Activated CD4-positive, alpha-beta T cell treated with anti-CD3 and anti-CD28 coated beads, Interleukin-2, Interleukin-6, amounts not matched to agents 100 ng/mL and 50 ng/mL, durations not matched to agents 16 hours and 8 hours (primary cell): ENCODE measurements at regions not wholly inside any gene's neighbourhood (a gene's known extent, or its start where the extent isn't known, plus 50 kb on each side); places are given as distances from the start of the nearest gene placed in this dataset.
"Not testable (repeated sequence)": the region's sequence is repeated elsewhere in the genome, so short reads cannot be mapped to it uniquely, and the experiment has no call there.

ENCODE experiments used
- DNase-seq: peaks from one replicate; pipeline ENCODE4 v3.0.0-alpha.2; 2020

DNA sequence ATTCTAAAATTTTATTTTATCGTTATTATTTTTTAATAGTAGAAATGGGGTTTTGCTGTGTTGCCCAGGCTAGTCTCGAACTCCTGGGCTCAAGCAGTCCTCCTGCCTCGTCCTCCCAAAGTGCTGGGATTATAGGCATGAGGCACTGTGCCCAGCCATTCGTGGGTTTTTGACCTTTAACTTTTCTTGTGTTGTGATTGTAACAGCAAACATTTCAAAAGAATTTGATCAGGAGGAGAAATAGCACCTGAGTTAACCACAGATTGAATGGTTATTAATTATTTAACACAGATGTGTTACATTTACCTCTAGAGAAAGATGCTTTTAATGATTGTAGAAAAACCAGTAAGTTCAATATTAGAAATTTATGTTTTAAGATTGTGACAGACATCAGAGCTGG, 132.0 kb downstream of the HAUS1 start:
- DNase-seq, result no peak

DNA sequence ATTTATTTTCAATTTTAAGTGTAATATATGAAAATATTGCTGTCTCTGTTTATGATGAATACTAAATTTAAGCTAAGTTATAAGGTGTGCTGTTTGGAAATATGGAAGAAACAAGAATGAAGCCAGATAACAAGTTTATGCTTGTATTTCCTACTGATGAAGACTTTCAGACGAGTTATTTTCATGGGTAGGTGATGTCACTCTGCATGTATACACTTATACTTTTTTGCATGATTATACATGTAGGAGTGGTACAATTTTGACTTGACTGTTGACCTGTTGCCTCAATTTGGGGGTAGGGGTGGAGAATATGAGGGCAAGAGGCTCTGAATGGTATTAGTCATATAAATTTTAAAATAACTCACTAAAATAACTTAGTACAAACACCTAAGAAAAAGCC, 133.7 kb downstream of the HAUS1 start:
- no peak for DNase-seq

DNA sequence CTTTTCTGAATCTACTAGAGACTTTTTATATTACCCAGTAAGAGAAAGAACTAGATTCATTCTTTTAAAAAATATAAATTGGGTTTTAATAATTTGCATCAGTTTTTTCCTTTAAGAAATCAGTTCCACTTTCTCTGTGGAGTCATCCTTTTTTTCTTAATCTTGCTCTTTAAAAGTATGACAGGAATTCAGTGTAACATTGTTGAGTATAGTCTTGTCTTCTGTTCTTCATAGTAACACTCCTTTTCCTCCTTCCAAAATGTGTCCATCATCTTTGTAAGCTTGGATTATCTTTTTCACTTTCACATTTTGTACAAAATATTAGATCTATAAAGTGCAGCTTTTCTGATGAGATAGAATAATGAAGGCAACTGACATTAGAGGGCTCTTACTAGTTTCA, 135.4 kb downstream of the HAUS1 start:
- no peak for DNase-seq

DNA sequence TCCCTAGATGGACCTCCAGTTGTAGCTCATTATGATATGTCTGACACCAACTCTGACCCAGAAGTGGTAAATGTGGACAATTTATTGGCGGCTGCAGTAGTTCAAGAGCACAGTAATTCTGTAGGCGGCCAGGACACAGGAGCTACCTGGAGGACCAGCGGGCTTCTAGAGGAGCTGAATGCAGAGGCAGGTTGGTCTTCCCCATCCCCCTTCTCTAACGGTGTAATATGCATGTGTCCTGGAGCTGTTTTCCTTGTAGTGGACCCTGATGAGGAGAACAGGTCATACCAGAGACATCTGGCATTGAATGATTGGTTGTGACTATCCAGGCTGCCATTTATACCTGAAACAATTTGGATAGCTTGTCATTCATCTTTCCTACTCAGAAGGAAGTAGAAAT, 135.8 kb downstream of the HAUS1 start:
- DNase-seq, result no peak

DNA sequence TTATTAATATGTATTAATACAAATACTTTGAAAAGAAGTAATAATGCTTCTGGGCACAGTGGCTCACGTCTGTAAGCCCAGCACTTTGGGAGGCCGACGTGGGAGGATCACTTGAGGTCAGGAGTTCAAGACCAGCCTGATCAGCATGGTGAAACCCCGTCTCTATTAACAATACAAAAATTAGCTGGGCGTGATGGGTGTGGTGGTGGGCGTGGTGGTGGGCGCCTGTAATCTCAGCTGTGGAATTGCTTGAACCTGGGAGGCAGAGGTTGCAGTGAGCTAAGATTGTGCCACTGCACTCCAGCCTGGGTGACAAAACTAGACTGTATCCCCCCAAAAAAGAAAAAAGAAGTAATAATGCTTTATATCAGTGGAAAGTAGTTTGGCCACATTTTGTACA, 137.2 kb downstream of the HAUS1 start:
- not testable (repeated sequence) for DNase-seq

DNA sequence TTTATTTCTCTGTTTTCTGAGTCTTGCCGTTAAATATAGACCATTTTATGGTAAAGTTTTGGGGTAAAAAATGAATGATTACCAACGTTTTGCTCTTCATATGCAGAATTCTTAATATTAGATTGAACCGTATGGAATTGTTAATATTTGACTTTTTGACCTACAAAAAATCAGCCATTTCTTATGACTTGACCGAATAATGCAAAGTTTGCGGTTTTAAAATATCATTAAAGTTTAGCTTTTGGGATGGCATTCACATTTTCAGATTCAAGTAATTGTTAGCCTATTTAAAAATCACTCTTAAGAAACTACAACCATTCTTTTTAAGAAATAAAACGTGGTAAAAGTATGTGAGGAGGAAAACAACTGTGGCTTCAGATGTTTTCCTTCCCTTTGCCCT, 138.0 kb downstream of the HAUS1 start:
- no peak for DNase-seq

DNA sequence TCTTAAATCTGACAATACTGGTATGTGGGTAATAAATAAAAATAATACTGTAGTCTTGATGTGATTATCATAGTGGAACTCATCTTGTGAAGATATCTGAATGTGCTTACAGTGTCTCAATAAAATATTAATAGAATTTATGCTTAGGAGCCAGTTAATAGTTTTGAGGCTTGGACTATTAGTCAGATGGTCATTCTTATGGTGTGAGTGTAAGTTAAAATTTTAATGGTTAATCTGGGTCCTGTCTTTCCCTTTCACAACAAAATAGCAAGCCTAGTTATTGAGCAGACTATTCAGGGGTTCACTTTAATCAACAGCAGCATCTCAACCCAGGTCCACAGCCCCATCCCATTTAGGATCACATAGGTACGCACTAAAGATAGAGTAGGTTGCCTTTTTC, 138.9 kb downstream of the HAUS1 start:
- DNase-seq, result no peak

DNA sequence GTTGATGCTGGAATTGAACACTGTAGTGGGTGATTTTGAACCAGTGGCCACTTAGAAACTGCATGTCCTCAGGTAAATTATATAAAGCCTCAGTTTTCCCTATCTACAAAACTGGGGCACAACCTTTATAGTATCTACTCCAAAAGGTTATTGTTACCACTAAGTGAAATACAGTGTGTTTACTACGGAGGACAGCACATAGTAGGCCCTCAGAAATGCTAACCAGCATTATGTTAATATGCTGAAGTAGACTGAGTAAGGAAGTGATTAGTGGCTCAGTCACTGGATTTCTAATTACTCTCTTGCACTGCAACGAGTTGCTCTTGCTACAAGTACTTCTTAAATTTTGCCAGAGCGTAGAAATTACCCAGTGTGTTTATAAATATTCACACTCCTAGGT, 139.5 kb downstream of the HAUS1 start:
- no peak for DNase-seq

DNA sequence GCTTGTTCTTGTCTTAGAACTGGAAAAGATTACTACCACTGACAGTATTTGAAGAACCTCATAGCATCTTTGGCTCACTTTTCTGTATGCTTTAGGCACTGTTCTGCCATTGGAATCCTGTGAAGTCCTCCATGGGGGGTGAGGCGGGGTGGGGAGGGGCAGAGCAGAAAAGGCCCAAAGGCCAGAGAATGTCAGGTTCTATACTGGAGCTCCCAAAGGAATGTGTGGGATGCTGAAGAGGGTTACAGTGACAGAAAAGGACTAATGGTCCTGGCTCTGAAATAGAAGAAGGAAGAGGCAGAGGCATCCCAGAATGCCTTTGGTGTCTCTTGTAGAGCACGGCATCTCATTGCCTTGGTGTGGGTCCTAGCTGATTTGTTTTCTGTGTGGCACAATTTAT, 141.9 kb downstream of the HAUS1 start:
- no peak for DNase-seq

DNA sequence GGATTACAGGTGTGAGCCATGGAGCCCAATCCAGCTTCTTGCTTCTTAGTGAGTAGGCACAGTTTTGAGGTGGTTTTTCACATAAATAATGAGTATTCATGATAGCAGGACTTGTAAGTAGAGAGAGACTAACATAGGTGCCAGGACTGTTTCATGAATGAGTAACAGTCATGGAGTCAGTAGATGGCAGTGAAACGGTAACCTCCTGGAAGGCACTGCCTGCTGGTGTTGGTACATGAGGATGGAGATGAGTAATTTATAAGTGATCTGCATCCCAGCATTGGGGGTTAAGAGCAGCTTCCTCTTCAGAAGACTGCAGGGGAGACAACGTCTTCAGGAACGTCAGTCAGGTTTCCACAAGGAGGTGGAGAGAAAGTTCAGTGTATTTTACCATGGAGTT, 143.8 kb downstream of the HAUS1 start:
- no peak for DNase-seq

DNA sequence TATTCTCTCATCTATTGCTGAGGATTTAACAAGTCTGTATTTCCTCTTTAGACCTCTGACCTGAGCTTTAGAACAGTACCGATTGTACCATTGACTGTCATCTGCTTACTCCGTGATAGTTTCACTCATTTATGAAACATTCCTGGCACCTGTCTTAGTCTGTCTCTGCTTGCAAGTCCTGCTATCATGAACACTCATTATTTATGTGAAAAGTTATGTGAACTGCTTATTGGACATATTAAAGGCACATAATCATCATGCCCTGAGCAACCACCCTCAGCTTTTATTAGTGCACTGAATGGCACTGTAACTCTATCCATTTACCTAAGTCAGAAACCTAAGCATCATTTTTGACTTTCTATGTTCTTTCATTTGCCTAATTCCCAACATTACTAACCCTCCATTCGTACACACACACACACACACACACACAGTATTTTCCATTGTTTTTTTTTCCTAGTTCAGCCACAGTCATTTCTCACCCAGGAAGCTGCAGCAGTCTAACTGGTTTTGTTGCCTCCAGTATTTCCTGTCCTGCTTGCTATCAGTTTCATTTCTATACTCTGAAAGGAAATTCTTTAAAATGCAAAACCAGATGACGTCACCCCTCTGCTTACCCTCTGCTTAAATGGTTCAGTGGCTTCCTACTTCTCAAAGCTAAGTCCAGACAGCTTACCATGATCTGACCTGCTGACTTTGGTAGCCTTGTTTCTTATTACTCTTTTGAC, 146.1 kb downstream of the HAUS1 start:
- peak; percentile 86 for DNase-seq

DNA sequence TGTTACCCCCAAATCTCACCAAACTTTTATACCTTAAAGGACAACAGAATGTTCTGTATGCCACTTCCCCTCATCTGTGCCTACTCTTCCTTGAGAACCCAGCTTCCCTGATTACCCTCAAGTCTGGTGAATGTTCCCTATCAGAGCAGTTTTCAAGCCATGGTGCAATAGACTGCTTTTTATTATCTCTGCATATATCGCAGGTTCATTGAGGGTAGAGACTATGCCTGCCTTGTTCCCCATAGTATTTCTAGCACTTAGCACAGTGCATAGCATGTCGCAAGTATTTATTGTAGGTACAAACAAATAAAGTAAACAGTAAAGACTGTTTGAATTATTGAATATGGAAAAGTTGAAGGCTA, 146.6 kb downstream of the HAUS1 start:
- DNase-seq, result no peak

DNA sequence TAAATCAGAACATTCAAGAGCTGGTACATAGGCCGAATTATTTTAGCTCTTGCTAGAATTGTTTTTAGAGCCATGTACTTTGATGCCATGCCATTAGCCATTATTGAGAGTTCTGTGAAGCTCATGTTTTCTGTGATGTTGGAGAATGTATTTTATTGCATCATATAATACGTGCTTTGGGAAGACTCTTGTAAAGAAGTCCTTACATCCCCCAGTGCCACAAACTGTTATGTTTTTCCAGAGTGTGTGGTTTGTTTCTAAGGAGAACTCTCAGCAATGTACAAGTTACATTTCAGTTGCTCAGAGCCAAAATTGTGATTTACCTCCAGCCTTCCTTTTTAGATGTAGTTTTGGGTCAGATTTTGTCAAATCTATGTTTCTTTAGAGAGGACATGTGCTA, 148.6 kb downstream of the HAUS1 start:
- no peak for DNase-seq

DNA sequence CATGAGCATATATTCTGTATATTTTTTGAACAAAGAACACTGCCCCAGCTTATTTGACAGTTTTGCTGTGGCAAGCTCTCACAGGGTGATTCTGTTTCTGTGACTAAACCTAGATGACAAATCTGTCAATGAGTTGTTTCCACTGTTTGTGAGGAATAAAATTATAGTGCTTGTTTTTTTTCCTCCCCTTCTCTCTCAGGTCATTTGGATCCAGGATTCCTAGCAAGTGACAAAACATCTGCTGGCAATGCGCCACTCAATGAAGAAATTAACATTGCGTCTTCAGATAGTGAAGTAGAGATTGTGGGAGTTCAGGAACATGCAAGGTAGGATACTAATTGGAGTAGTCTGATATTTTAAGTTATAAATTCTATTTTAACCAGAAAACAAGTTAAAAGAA, 149.3 kb downstream of the HAUS1 start:
- DNase-seq, result no peak

DNA sequence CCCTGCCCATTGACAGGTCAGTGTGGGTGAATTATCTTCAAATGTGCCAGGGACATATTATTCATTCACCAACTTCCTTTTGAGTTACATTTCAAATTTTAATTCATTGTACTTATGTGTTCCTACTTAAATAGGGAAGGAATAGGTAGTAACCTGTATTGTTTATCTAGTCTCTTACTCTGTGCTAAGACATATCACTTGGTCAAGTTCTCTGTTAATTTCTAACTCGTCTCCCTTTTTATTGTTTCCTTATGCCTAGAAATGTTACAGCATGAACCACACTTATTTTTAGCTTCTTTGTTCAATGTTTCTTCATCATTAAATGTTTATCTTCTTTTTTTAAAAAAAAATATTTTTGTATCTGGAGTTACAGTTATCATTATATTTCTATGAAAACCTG, 151.9 kb downstream of the HAUS1 start:
- no peak for DNase-seq

DNA sequence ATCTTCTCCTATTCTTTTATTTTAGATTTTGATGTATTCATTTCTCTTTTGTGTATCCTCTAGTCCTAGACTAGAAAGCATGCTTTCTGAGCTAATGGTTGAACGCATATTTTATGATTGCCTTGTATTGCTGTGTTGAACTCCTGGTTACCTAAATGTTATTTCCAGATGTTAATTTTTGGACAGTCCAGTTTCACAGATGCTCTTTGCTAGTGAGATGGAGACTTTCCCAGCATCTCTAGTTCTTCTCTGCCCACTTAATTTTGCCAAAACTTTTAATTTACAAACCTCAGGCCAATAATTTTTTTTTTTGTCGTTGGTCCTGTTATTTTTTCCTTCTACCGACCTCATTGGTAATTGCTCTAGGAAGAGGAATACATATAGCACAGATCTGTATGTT, 153.2 kb downstream of the HAUS1 start:
- no peak for DNase-seq

DNA sequence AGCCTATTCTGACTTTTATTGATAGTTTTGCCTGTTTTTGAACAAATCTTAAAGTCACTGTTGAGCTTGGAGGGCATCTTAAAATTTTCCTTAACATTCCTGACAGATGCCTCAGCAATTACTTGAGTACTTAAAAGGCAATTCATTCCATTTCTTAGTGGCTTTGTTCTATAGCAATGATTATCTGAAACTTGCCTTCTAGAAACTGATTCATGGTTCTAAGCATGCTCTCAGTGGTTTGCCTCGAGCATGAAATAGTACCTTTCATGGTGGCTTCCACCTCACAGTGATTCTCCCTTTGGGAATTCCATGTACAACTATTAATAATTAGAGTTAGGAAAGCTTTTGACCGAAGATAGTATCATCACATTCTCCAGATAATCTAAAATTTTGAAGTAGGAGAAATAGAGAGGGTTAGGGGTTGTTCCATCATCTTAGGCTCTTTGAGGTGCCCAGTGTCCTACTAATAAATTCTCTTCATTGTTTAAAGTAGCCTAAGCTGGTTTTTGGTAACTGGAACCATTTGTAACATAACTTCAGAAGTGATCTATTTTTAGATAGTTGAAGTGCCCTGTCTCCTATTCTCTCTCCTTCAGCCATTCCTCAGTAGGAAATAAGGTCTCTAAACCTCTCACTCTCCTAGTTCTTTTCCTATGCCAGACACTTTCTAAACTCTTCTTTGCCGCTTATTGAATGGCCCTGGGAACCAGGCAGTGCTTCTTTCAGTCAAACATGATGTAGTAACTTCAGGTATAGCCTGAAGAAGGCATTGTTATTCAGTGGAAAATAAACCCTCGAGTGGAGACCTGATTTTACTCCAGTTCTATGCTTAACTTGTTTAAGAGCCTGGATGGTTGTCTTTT, 156.1 kb downstream of the HAUS1 start:
- DNase-seq, result no peak

DNA sequence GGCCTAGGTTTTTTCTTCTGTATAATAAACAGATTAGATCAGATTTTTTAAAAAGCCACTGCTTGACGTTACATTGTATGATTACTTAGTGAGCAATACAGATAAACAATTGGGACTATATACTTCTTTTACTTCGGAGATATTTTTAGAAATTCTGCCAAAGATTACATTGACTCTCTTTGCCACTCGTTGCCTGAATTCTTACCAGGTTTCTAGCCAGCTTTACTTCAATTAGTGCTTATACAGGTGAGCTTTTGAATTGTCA, 156.6 kb downstream of the HAUS1 start:
- no peak for DNase-seq

DNA sequence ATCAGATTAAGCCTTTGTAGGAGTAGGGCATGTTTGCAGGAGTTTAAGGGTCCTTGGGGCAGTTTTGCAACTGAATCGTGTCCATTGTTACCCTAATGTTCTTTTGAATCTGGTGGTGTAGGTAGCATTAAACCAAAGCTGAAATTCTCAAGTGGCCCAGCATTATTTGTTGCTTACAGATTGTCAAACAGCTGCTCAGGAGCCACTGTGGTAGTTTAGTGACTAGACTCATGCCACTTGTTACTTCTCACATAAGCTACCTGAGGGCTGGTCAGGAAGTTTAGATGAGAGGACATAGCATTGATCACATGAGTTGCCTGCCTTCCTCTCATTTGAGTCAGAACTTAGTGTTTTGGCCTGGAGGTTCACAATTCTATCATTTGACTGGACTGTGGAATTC, 157.6 kb downstream of the HAUS1 start:
- no peak for DNase-seq

DNA sequence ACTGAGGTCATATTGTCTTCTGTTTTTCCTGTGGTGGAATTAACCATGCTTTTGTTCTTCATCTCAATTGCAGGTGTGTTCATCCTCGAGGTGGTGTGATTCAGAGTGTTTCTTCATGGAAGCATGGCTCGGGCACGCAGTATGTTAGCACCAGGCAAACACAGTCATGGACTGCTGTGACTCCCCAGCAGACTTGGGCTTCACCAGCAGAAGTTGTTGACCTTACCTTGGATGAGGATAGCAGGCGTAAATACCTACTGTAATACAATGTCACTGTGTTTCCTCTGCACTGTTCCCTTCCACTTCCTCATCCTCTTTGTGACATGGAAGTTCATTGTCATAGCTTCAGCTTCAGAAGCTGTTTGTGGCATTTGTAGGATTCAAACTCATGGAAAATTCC, 158.7 kb downstream of the HAUS1 start:
- no peak for DNase-seq

DNA sequence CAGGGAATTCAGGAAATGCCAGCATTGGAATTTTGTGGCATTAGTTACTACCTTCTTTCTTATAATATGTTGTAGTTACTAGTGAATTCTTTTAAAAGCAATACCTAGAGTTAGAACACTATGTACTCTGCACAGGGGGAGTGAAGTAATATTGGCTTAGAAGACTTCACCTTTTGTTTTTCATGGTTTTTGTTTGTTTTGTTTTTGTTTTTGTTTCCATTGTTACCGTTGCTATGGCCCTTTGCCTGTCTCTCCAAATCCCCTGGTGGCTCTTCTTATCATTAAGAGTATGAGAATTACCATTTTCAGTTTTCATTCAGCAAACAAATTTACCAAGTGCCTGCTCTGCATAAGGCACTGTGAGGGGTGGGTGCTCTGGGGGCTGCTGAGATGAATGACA, 160.1 kb downstream of the HAUS1 start:
- peak; percentile 23 for DNase-seq

DNA sequence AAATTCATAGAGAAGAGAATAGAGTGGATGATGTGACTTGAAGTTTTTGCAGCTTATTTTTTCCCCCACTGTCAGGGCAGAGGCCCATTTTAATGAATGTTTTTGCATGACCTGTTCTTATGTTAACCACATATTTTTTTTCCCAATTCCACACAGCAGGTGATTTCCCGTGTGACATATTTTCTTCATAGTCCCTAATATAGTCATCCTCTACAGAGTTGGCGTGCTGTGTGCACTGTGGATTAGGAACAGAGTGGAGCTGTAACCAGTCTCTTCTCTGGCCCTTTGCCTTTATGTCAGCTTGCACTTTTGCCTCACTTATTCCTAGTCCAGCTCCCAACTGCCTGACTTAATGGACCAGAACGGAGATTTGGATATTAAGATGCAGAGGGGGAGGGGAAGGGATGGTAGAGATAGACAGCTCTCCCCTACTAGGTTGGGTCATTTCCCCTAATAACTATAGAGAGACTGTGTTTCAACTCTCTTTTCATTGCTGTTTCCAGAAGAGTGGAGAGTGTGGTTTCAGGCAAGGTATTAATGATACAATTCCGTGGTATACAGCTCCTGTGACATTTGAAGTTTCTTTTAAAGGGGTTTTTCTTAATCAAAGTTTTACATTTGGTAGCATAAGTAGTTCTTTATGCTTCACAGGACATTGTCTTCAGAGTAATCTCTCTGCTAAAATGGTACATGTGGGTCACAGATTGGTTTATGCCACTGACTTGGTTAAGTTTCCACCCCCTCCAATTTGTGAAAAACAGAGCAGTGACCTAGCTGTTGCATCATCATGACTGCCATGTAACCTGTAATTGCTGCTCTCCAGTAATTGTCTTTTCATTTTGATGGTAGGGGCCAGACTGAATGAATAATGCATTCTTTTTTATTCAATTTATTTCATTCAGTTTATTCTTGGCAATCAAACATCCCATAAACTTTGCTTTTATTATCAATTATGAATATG, 161.3 kb downstream of the HAUS1 start:
- DNase-seq, result peak; percentile 30

DNA sequence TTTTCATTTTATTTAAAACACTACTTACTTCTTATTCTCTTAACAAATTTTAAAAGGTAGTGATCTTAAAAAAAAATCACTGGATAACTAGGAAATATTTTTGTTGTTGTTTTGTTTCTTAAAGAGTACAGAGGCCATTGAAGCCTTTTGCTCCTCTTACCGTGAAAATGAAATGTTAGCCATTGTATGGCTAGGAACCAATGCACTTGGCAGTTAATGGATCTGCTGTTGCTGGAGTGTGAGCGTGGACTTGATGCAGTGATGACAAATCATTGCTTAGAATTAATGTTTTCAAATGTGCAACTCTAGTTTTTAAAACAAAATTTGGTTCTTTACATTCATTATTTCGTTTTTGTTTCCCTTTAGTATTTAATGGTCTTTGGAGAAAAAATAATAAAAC, 162.3 kb downstream of the HAUS1 start:
- no peak for DNase-seq

DNA sequence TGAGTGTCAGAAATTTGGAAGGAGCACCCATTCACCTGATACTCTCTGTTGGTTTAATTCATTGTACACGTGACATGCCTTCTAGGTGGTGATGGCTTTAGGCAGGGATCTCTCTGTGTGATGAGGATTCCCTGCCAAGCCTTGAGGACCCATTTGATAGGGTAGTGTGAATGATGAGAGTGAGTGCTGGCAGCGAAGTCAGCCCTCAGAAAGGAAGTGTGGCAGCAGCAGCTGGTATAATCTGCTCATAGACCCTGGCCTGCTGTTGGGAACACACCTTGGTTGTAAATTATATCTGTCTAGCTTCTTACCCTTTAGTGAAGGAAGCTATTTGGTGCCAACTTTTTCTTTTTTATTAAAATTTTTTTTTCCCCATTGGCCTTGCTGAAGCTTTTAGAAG, 164.5 kb downstream of the HAUS1 start:
- no peak for DNase-seq
